Muscle layer of colon (tissue), 2 donors: ENCODE measurements at regions not wholly inside any gene's neighbourhood (a gene's known extent, or its start where the extent isn't known, plus 50 kb on each side); places are given as distances from the start of the nearest gene placed in this dataset.

ENCODE experiments used
- H3K27ac ChIP-seq: one replicate; pipeline ENCODE4 v1.7.0; 2013; ENCODE audit warnings: low read depth, mild to moderate bottlenecking, low read length, moderate library complexity
- H3K27me3 ChIP-seq, 2 donors: one replicate each; pipeline ENCODE4 v1.7.0; 2013; ENCODE audit warnings: low read length in 2 of 2, mild to moderate bottlenecking in 2 of 2; ENCODE audit not compliant: insufficient read depth in 2 of 2, control insufficient read depth in 1 of 2
- H3K36me3 ChIP-seq: one replicate; pipeline ENCODE4 v1.7.0; 2013; ENCODE audit warnings: mild to moderate bottlenecking, low read length; ENCODE audit not compliant: insufficient read depth
- H3K4me1 ChIP-seq: one replicate; pipeline ENCODE4 v1.7.0; 2013; ENCODE audit warnings: mild to moderate bottlenecking, low read length; ENCODE audit not compliant: insufficient read depth
- H3K4me3 ChIP-seq, 2 donors: one replicate each; pipeline ENCODE4 v1.7.0; 2013; ENCODE audit warnings: low read length in 2 of 2, low read depth in 1 of 2, mild to moderate bottlenecking in 1 of 2, moderate library complexity in 1 of 2
- H3K9ac ChIP-seq: one replicate; pipeline ENCODE4 v1.7.0; 2013; ENCODE audit warnings: low read length
- H3K9me3 ChIP-seq: one replicate; pipeline ENCODE4 v1.7.0; 2013; ENCODE audit warnings: mild to moderate bottlenecking, low read length
- donor health status: abdominal sarcoma.
- donor health status: Adenocarcinoma of cecum.

- Histone ChIP-seq H3K4me3 (no peak overlapping the region), H3K27me3 (no peaks in the 10 kb centered on the region), H3K27ac (no peak overlapping the region), H3K4me1 (no peaks in the 10 kb centered on the region), H3K9me3 (no peaks in the 10 kb centered on the region), H3K36me3 (no peaks in the 10 kb centered on the region), H3K9ac (no peak overlapping the region)
Observed at GRCh38 chr13:103288114-103288513, 221.9 kb upstream of the SLC10A2 start.

- Histone ChIP-seq H3K9me3 (no peaks in the 10 kb centered on the region), H3K27me3 (no peaks in the 10 kb centered on the region), H3K27ac (no peak overlapping the region), H3K4me1 (no peaks in the 10 kb centered on the region), H3K36me3 (no peaks in the 10 kb centered on the region), H3K4me3 (no peak overlapping the region), H3K9ac (no peak overlapping the region)
Observed at GRCh38 chr13:103287659-103288058, 221.4 kb upstream of the SLC10A2 start.

GRCh38 chr13:103284466-103284865, 218.2 kb upstream of the SLC10A2 start:
- H3K27me3 ChIP-seq, result no peaks in the 10 kb centered on the region
- H3K4me3 ChIP-seq, result no peak overlapping the region
- no peaks in the 10 kb centered on the region for H3K4me1 ChIP-seq
- H3K9ac ChIP-seq, result no peak overlapping the region
- H3K9me3 ChIP-seq, result no peaks in the 10 kb centered on the region
- no peak overlapping the region for H3K27ac ChIP-seq
- no peaks in the 10 kb centered on the region for H3K36me3 ChIP-seq

GRCh38 chr13:103283451-103283820, 217.2 kb upstream of the SLC10A2 start:
- no peaks in the 10 kb centered on the region for H3K27me3 ChIP-seq
- no peak overlapping the region for H3K4me3 ChIP-seq
- H3K27ac ChIP-seq, result no peak overlapping the region
- no peaks in the 10 kb centered on the region for H3K36me3 ChIP-seq
- H3K9ac ChIP-seq, result no peak overlapping the region
- H3K4me1 ChIP-seq, result no peaks in the 10 kb centered on the region
- no peaks in the 10 kb centered on the region for H3K9me3 ChIP-seq

GRCh38 chr13:103282571-103283450, 216.6 kb upstream of the SLC10A2 start:
- no peak overlapping the region for H3K4me3 ChIP-seq
- H3K9me3 ChIP-seq, result no peaks in the 10 kb centered on the region
- no peaks in the 10 kb centered on the region for H3K4me1 ChIP-seq
- H3K27ac ChIP-seq, result no peak overlapping the region
- H3K27me3 ChIP-seq, result no peaks in the 10 kb centered on the region
- no peak overlapping the region for H3K9ac ChIP-seq
- H3K36me3 ChIP-seq, result no peaks in the 10 kb centered on the region

GRCh38 chr13:103277959-103278694, 211.9 kb upstream of the SLC10A2 start:
- Histone ChIP-seq H3K27ac (no peak overlapping the region), H3K36me3 (no peaks in the 10 kb centered on the region), H3K27me3 (no peaks in the 10 kb centered on the region), H3K9me3 (no peaks in the 10 kb centered on the region), H3K4me3 (no peak overlapping the region), H3K9ac (no peak overlapping the region), H3K4me1 (no peaks in the 10 kb centered on the region)

GRCh38 chr13:103276775-103277498, 210.7 kb upstream of the SLC10A2 start:
- H3K27me3 ChIP-seq, result no peaks in the 10 kb centered on the region
- H3K9me3 ChIP-seq, result no peaks in the 10 kb centered on the region
- no peak overlapping the region for H3K4me3 ChIP-seq
- no peak overlapping the region for H3K9ac ChIP-seq
- H3K4me1 ChIP-seq, result no peaks in the 10 kb centered on the region
- no peak overlapping the region for H3K27ac ChIP-seq
- H3K36me3 ChIP-seq, result no peaks in the 10 kb centered on the region

- Histone ChIP-seq H3K27me3 (no peaks in the 10 kb centered on the region), H3K36me3 (no peaks in the 10 kb centered on the region), H3K4me3 (no peak overlapping the region), H3K27ac (no peak overlapping the region), H3K9ac (no peak overlapping the region), H3K4me1 (no peaks in the 10 kb centered on the region), H3K9me3 (no peaks in the 10 kb centered on the region)
Observed at GRCh38 chr13:103275722-103276121, 209.5 kb upstream of the SLC10A2 start.

- Histone ChIP-seq H3K4me3 (no peak overlapping the region), H3K4me1 (no peaks in the 10 kb centered on the region), H3K36me3 (no peaks in the 10 kb centered on the region), H3K9ac (no peak overlapping the region), H3K27ac (no peak overlapping the region), H3K9me3 (no peaks in the 10 kb centered on the region), H3K27me3 (no peaks in the 10 kb centered on the region)
Observed at GRCh38 chr13:103275081-103275480, 208.9 kb upstream of the SLC10A2 start.

GRCh38 chr13:103273825-103274224, 207.6 kb upstream of the SLC10A2 start:
- Histone ChIP-seq H3K9ac (no peak overlapping the region), H3K4me1 (no peaks in the 10 kb centered on the region), H3K27ac (no peak overlapping the region), H3K27me3 (no peaks in the 10 kb centered on the region), H3K36me3 (no peaks in the 10 kb centered on the region), H3K4me3 (no peak overlapping the region), H3K9me3 (no peaks in the 10 kb centered on the region)

- H3K4me3 ChIP-seq, result no peak overlapping the region
- no peak overlapping the region for H3K27ac ChIP-seq
- no peaks in the 10 kb centered on the region for H3K36me3 ChIP-seq
- H3K9ac ChIP-seq, result no peak overlapping the region
- H3K4me1 ChIP-seq, result no peaks in the 10 kb centered on the region
- no peaks in the 10 kb centered on the region for H3K27me3 ChIP-seq
- no peaks in the 10 kb centered on the region for H3K9me3 ChIP-seq
Observed at GRCh38 chr13:103272770-103273169, 206.6 kb upstream of the SLC10A2 start.
